Neuronal stem cell (in vitro differentiated cells): ENCODE measurements at regions not wholly inside any gene's neighbourhood (a gene's known extent, or its start where the extent isn't known, plus 50 kb on each side); places are given as distances from the start of the nearest gene placed in this dataset.

Experiments used
- DNase-seq: peaks from one replicate; pipeline ENCODE4 v3.0.0-alpha.2; 2013; ENCODE audit warnings: low spot score
- H2AFZ ChIP-seq: one replicate; pipeline ENCODE4 v1.6.1; 2013; ENCODE audit warnings: mild to moderate bottlenecking, low read length, inconsistent platforms
- H2AK5ac ChIP-seq: 2 replicates; pipeline ENCODE4 v1.6.1; 2013; ENCODE audit warnings: low read depth, mild to moderate bottlenecking, inconsistent platforms, low read length, moderate library complexity, mixed read lengths
- H2BK120ac ChIP-seq: 2 replicates; pipeline ENCODE4 v1.6.1; 2013; ENCODE audit warnings: low read depth, mild to moderate bottlenecking, inconsistent platforms, low read length, moderate library complexity, mixed read lengths
- H2BK12ac ChIP-seq: one replicate; pipeline ENCODE4 v1.6.1; 2013; ENCODE audit warnings: low read length, inconsistent platforms
- H2BK15ac ChIP-seq: 2 replicates; pipeline ENCODE4 v1.6.1; 2013; ENCODE audit warnings: mild to moderate bottlenecking, low read length, inconsistent platforms, mixed read lengths
- H2BK5ac ChIP-seq: one replicate; pipeline ENCODE4 v1.6.1; 2013; ENCODE audit warnings: inconsistent platforms, mild to moderate bottlenecking, low read length, moderate library complexity
- H3K14ac ChIP-seq: one replicate; pipeline ENCODE4 v1.6.1; 2013; ENCODE audit warnings: low read length, inconsistent platforms
- H3K18ac ChIP-seq: 2 replicates; pipeline ENCODE4 v1.6.1; 2013; ENCODE audit warnings: low read length, inconsistent platforms
- H3K23ac ChIP-seq: 2 replicates; pipeline ENCODE4 v1.6.1; 2013; ENCODE audit warnings: low read depth, mild to moderate bottlenecking, mixed read lengths, low read length, inconsistent platforms; ENCODE audit not compliant: poor library complexity
- H3K27ac ChIP-seq: replicated peaks from 3 replicates; pipeline ENCODE4 v1.5.1; 2013; ENCODE audit warnings: low read length, inconsistent platforms
- H3K27me3 ChIP-seq, 3 experiments: 2 replicates each; pipeline ENCODE4 v1.6.1; 2013; ENCODE audit warnings: low read length in 3 of 3, mild to moderate bottlenecking in 2 of 3, inconsistent platforms in 1 of 3, low read depth in 1 of 3, mixed read lengths in 1 of 3, moderate library complexity in 1 of 3; ENCODE audit not compliant: control insufficient read depth in 3 of 3, insufficient read depth in 3 of 3
- H3K36me3 ChIP-seq, 2 donors: replicated peaks in 1 of 2; 2 replicates each; pipeline ENCODE4 v1.6.1; 2013; ENCODE audit warnings: low read length in 2 of 2; ENCODE audit not compliant: control insufficient read depth in 2 of 2, insufficient read depth in 2 of 2
- H3K4ac ChIP-seq: 2 replicates; pipeline ENCODE4 v1.6.1; 2013; ENCODE audit warnings: inconsistent platforms, mild to moderate bottlenecking, low read length, moderate library complexity
- H3K4me1 ChIP-seq, 2 donors: 1 replicate in 1 of 2; 2 replicates in 1 of 2; pipeline ENCODE4 v1.6.1; 2013; ENCODE audit warnings: low read length in 2 of 2, low read depth in 1 of 2; ENCODE audit not compliant: control insufficient read depth in 2 of 2, insufficient read depth in 1 of 2
- H3K4me2 ChIP-seq: one replicate; pipeline ENCODE4 v1.6.1; 2013; ENCODE audit warnings: mild to moderate bottlenecking, low read length, inconsistent platforms; ENCODE audit not compliant: insufficient read depth, poor library complexity, severe bottlenecking
- H3K4me3 ChIP-seq, 2 donors: 2 replicates each; pipeline ENCODE4 v1.5.1; 2013; ENCODE audit warnings: low read length in 2 of 2, mild to moderate bottlenecking in 2 of 2, inconsistent platforms in 1 of 2, moderate library complexity in 1 of 2
- H3K79me1 ChIP-seq: one replicate; pipeline ENCODE4 v1.6.1; 2013; ENCODE audit warnings: low read depth, mild to moderate bottlenecking, inconsistent platforms, low read length, moderate library complexity
- H3K9ac ChIP-seq: one replicate; pipeline ENCODE4 v1.6.1; 2013; ENCODE audit warnings: mild to moderate bottlenecking, low read depth, low read length, inconsistent platforms; ENCODE audit not compliant: poor library complexity
- H3K9me3 ChIP-seq, 2 donors: replicated peaks in 1 of 2; 2 replicates each; pipeline versions ENCODE3 to v1.6.1; 2013; ENCODE audit warnings: low read length in 2 of 2, mild to moderate bottlenecking in 2 of 2, inconsistent platforms in 1 of 2, low read depth in 1 of 2, mixed read lengths in 1 of 2, moderate library complexity in 1 of 2; ENCODE audit not compliant: control insufficient read depth in 2 of 2, insufficient read depth in 1 of 2
- H4K8ac ChIP-seq: one replicate; pipeline ENCODE4 v1.6.1; 2013; ENCODE audit warnings: low read depth, mild to moderate bottlenecking, inconsistent platforms, low read length, moderate library complexity
- H4K91ac ChIP-seq: one replicate; pipeline ENCODE4 v1.6.1; 2013; ENCODE audit warnings: low read length, low read depth, mild to moderate bottlenecking, inconsistent platforms; ENCODE audit not compliant: poor library complexity
- WGBS, 2 donors: extraction: QIAGEN DNeasy Blood & Tissue Kit; methylation state at CpG; one replicate each; pipeline ENCODE4 v1.1.7; 2013; ENCODE audit warnings: missing lambda C conversion rate in 2 of 2, mixed read lengths in 1 of 2; ENCODE audit not compliant: insufficient read length in 2 of 2, insufficient replicate concordance in 1 of 2; ENCODE audit errors: extremely low coverage in 2 of 2; 5-methylcytosine and 5-hydroxymethylcytosine counted together

DNA sequence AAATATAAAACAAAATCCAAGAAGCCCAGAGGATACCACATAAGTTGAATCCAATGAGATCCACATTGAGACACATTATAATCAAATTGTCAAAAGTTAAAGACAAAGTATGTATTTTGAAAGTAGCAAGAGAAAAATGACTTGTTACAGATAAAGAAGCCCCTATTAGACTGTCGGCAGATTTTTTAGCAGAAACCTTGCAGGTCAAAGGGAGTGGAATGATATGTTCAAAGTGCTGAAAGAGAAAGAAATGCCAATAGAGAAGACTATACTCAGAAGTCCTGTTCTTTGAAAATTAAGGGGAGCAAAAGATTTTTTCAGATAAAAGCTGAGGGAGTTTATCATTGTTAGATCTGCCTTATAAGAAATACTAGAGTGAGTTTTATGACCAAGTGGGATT is 148.9 kb upstream of the EPHA5 start:
- Histone ChIP-seq H2BK15ac (no peak overlapping the region), H4K8ac (no peak overlapping the region), H3K4me3 (no peak overlapping the region), H3K79me1 (no peaks in the 10 kb centered on the region), H3K9ac (no peak overlapping the region), H3K27me3 (no peaks in the 10 kb centered on the region), H2AK5ac (no peak overlapping the region), H3K23ac (no peak overlapping the region), H3K36me3 (no peaks in the 10 kb centered on the region), H3K14ac (no peak overlapping the region), H3K27ac (no peak overlapping the region), H2AFZ (no peak overlapping the region), H3K18ac (no peak overlapping the region), H3K4me1 (no peaks in the 10 kb centered on the region), H3K4me2 (no peak overlapping the region), H2BK12ac (no peak overlapping the region), H2BK5ac (no peak overlapping the region), H2BK120ac (no peak overlapping the region), H3K9me3 (no peaks in the 10 kb centered on the region), H3K4ac (no peak overlapping the region), H4K91ac (no peak overlapping the region)
- WGBS, 2 donors: no CpG with 5 or more reads among the region's 1 CpG
- no peak for DNase-seq

DNA sequence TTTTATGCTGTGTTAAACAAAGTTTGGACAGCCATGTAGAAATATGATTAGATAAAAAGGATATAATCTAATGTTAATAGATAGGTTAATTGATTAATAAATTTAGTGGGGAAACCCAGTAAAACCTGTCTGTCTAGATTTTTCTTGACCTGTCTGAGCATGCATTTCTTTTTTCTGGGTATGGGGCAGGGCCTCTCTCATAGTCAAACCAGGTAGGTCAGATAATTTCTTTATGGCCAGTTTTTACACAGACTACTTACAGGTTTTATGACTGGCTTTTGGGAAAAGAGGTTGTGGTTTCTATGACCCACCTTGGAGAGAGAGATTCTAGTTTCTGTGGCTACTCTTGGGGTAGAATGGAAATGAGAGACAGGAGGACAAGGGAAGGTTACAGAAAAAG is 135.6 kb upstream of the EPHA5 start:
- Histone ChIP-seq H3K14ac (no peak overlapping the region), H3K9me3 (no peaks in the 10 kb centered on the region), H2BK120ac (no peak overlapping the region), H2AK5ac (no peak overlapping the region), H3K36me3 (no peaks in the 10 kb centered on the region), H3K4me1 (no peaks in the 10 kb centered on the region), H3K4ac (no peak overlapping the region), H4K91ac (no peak overlapping the region), H2AFZ (no peak overlapping the region), H2BK15ac (no peak overlapping the region), H4K8ac (no peak overlapping the region), H3K79me1 (no peaks in the 10 kb centered on the region), H2BK5ac (no peak overlapping the region), H3K27me3 (no peaks in the 10 kb centered on the region), H3K4me3 (no peak overlapping the region), H3K4me2 (no peak overlapping the region), H3K18ac (no peak overlapping the region), H3K9ac (no peak overlapping the region), H3K27ac (no peak overlapping the region), H3K23ac (no peak overlapping the region), H2BK12ac (no peak overlapping the region)
- DNase-seq: no peak

DNA sequence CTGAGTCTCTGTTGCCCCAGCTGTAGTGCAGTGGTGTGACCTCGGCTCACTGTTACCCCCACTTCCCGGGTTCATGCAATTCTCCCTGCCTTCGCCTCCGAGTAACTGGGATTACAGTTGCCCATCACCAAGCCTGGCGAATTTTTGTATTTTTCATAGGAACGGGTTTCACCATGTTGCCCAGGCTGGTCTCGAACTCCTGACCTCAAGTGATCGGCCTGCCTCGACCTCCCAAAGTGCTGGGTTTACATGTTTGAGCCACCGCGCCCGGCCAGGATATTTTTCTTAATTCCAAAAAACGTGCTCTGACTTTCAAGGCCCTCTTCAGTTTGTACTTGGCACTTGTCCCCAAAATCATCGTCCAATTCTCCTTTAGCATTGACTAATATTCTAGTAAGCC is 129.2 kb upstream of the EPHA5 start:
- Histone ChIP-seq H3K79me1 (no peaks in the 10 kb centered on the region), H3K36me3 (no peaks in the 10 kb centered on the region), H3K4me3 (no peak overlapping the region), H2BK120ac (no peak overlapping the region), H4K8ac (no peak overlapping the region), H3K27me3 (no peaks in the 10 kb centered on the region), H2BK15ac (no peak overlapping the region), H3K18ac (no peak overlapping the region), H2BK12ac (no peak overlapping the region), H3K4me1 (no peaks in the 10 kb centered on the region), H3K4me2 (no peak overlapping the region), H2BK5ac (no peak overlapping the region), H3K14ac (no peak overlapping the region), H3K23ac (no peak overlapping the region), H2AK5ac (no peak overlapping the region), H3K9me3 (no peaks in the 10 kb centered on the region), H2AFZ (no peak overlapping the region), H3K27ac (no peak overlapping the region), H3K4ac (no peak overlapping the region), H3K9ac (no peak overlapping the region), H4K91ac (no peak overlapping the region)
- DNase-seq: no peak
- no CpG with 5 or more reads among the region's 14 CpGs for WGBS, 2 donors

DNA sequence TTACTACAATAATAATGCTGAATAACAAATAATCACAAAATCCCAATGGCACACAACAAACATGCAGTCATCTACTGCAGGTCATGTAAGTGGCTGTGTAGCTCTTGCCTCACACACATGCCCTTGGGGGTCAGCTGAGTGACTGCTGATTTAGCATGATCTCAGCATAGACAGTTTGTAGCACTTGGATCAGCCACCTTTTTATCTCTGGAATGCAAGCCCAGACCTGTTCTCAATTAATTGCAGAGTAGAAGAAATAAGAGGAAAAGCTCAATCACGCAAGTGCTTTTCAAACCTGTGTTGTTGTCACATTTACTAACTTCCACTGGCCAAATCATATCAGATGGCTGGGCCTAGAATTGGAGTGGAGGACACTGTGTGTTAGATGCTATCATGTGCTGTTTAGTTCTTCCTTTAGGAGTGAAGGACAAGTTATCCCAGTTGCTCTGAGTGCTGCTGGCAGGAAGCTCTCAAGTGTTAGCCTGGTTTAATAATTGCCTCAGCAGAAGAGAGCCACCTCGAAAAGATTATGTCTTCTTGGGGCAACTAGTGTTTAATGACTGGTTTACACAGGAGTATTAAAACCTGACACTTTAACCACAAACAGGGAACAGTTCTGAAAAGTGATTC is 128.3 kb upstream of the EPHA5 start:
- no peak overlapping the region for H2BK5ac ChIP-seq
- no peak for DNase-seq
- no peak overlapping the region for H3K4me3 ChIP-seq

More for the DNA sequence above, 128.3 kb upstream of the EPHA5 start:
- Histone ChIP-seq H4K8ac (no peak overlapping the region), H3K4me1 (no peaks in the 10 kb centered on the region), H2AK5ac (no peak overlapping the region), H3K23ac (no peak overlapping the region), H3K9me3 (no peaks in the 10 kb centered on the region), H3K36me3 (no peaks in the 10 kb centered on the region), H3K79me1 (no peaks in the 10 kb centered on the region), H3K27ac (no peak overlapping the region), H2BK12ac (no peak overlapping the region), H3K18ac (no peak overlapping the region), H3K14ac (no peak overlapping the region), H2BK15ac (no peak overlapping the region), H3K27me3 (no peaks in the 10 kb centered on the region), H4K91ac (no peak overlapping the region), H2BK120ac (no peak overlapping the region), H3K4me2 (no peak overlapping the region), H3K9ac (no peak overlapping the region), H3K4ac (no peak overlapping the region), H2AFZ (no peak overlapping the region)
- no CpG with 5 or more reads among the region's 2 CpGs for WGBS, 2 donors
